ENCODE measurements at regions not wholly inside any gene's neighbourhood (a gene's known extent, or its start where the extent isn't known, plus 50 kb on each side); places are given as distances from the start of the nearest gene placed in this dataset.

DNA sequence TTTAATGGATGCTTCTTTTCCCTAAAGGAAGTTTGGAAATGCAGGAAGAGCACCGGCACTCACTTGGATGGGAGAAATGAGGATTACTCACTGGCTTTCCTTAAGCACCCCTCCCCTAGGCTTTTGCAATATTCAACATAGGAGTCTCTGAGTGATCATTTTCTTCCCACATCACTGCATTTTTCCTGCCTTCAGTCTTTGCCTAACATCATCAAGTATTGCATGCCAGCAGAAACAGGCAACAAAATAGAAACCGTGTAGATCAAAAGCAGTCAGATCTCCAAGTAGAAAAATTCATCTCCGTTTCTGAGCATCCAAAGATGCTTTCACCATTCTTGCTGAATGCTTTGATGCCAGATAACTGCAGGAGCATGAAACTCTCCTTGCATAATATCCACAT, 119.9 kb downstream of the ADCYAP1R1 start:
- DNase-seq (ENCODE audit: low spot score), result no peak

DNA sequence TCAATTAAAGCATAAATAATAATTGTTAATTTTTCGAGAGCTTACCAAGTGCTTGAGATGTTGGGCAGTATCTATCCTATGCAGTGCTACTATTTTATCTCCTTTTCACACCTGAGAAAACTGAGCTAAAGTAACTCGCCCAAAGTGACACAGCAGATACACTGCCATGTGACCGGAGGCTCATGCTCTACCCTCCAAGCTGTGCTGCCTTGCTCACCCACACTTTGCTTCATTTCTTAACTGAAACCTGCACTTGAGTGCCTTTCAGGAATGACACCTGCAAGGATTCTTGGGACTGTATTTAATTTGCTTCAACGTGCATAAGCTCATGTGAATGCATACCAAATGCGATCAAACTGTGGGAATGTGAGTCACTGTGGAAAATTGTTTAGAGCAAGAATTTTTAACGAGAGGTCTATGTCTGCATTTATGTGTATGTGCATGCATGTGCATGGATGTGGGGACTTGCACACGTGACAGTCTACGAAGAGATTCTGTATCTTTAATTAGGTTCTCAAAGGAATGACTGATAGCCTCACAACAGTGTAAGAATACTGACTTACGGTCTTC, 119.2 kb downstream of the ADCYAP1R1 start:
- DNase-seq (ENCODE audit: low spot score), result no peak
